Testis (tissue), 2 donors: ENCODE measurements at regions not wholly inside any gene's neighbourhood (a gene's known extent, or its start where the extent isn't known, plus 50 kb on each side); places are given as distances from the start of the nearest gene placed in this dataset.

Experiments
- POLR2A ChIP-seq: fragments of 450-650 bp; IDR thresholded peaks from one replicate; pipeline ENCODE4 v1.6.1; 2017; ENCODE audit warnings: antibody characterized with exemption, mild to moderate bottlenecking, moderate library complexity
- TF ChIP-seq, protein P1 (sequence below), 3 experiments: fragments of 450-650 bp in 2 of 3; fragments of 200-600 bp in 1 of 3; sonication (generic) in 1 of 3; IDR thresholded peaks; one replicate each; pipeline ENCODE4 v1.5.1; 2016 to 2019; ENCODE audit warnings: antibody characterized with exemption in 3 of 3, mild to moderate bottlenecking in 2 of 3, moderate library complexity in 1 of 3

DNA sequence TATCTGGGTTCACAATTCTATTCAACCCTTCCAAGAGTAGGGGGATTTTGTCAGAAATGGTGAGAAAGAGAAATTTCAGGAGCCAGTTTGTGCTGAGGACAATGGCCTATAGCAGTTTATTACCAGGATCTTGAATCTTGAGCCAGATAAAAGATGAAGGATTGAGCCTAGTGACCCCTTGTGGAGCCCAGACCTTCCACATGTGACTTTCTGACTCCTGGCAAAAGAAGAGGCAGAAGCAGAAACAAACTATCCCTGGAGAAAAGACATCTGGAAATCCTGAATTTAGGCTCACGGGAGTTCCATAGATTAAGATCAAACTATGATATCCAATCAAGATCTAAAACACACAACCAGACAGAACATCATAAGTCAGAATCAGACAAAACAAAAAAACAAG lies 60.9 kb upstream of the CHRM2 start:
- TF ChIP-seq, protein P1, sequence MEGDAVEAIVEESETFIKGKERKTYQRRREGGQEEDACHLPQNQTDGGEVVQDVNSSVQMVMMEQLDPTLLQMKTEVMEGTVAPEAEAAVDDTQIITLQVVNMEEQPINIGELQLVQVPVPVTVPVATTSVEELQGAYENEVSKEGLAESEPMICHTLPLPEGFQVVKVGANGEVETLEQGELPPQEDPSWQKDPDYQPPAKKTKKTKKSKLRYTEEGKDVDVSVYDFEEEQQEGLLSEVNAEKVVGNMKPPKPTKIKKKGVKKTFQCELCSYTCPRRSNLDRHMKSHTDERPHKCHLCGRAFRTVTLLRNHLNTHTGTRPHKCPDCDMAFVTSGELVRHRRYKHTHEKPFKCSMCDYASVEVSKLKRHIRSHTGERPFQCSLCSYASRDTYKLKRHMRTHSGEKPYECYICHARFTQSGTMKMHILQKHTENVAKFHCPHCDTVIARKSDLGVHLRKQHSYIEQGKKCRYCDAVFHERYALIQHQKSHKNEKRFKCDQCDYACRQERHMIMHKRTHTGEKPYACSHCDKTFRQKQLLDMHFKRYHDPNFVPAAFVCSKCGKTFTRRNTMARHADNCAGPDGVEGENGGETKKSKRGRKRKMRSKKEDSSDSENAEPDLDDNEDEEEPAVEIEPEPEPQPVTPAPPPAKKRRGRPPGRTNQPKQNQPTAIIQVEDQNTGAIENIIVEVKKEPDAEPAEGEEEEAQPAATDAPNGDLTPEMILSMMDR (IDR thresholded peaks at IDR 0.05) = no peak
- TF ChIP-seq POLR2A = no peak
